HG02981 (cell line): ENCODE measurements at regions not wholly inside any gene's neighbourhood (a gene's known extent, or its start where the extent isn't known, plus 50 kb on each side); places are given as distances from the start of the nearest gene placed in this dataset.

Experiments
- ATAC-seq: cut with Tn5 transposase; IDR thresholded peaks from one replicate; pipeline ENCODE4 v1.9.1; 2021; ENCODE audit warnings: mild to moderate bottlenecking, moderate library complexity; ENCODE audit not compliant: unreplicated experiment

GRCh38 chr6:130756824-130757223 is 70.4 kb upstream of the SMLR1 start:
- ATAC-seq = no peak

- ATAC-seq = no peak
These were observed 68.4 kb upstream of the SMLR1 start for GRCh38 chr6:130758813-130759212.

- ATAC-seq = no peak
These were observed 67.2 kb upstream of the SMLR1 start for GRCh38 chr6:130760006-130760405.

GRCh38 chr6:130761286-130761685 is 65.9 kb upstream of the SMLR1 start:
- no peak for ATAC-seq

- ATAC-seq = no peak
These were observed 62.0 kb upstream of the SMLR1 start for GRCh38 chr6:130765181-130765727.

GRCh38 chr6:130766239-130767144 is 60.7 kb upstream of the SMLR1 start:
- ATAC-seq = no peak

- no peak for ATAC-seq
These were observed 57.3 kb upstream of the SMLR1 start for GRCh38 chr6:130769861-130770260.

- no peak for ATAC-seq
These were observed 55.5 kb upstream of the SMLR1 start for GRCh38 chr6:130771741-130772140.

- ATAC-seq = no peak
These were observed 53.3 kb upstream of the SMLR1 start for GRCh38 chr6:130773860-130774259.

GRCh38 chr6:130775411-130776012 is 51.7 kb upstream of the SMLR1 start:
- ATAC-seq = no peak

GRCh38 chr6:130776287-130776925 is 50.8 kb upstream of the SMLR1 start:
- ATAC-seq = peak; percentile 90
